ENCODE measurements at regions not wholly inside any gene's neighbourhood (a gene's known extent, or its start where the extent isn't known, plus 50 kb on each side); places are given as distances from the start of the nearest gene placed in this dataset.

- no peaks in the 10 kb centered on the region for H3K36me3 ChIP-seq (ENCODE audit: control insufficient read depth in 2 of 2, extremely low read depth in 1 of 2, insufficient read depth in 2 of 2, low read length in 2 of 2)
- no peak overlapping the region for H3K27ac ChIP-seq (ENCODE audit: control insufficient read depth, insufficient read depth, low read length)
- H3K9me1 ChIP-seq (ENCODE audit: control insufficient read depth, extremely low read depth, insufficient read depth, low read length), result no peaks in the 10 kb centered on the region
- H3K9me3 ChIP-seq (ENCODE audit: control insufficient read depth, low read depth, low read length), result no peaks in the 10 kb centered on the region
- no peak for DNase-seq (ENCODE audit: low read depth, low spot score)
- H3K4me3 ChIP-seq (ENCODE audit: control insufficient read depth in 2 of 3, extremely low read depth in 1 of 3, insufficient read depth in 2 of 3, low read depth in 1 of 3, low read length in 3 of 3), result no peak overlapping the region
- no peak overlapping the region for H2AFZ ChIP-seq (ENCODE audit: control insufficient read depth, low read length)
- H3K4me1 ChIP-seq (ENCODE audit: control insufficient read depth, extremely low read depth, insufficient read depth, low read length), result no peaks in the 10 kb centered on the region
- no peak overlapping the region for H3K9ac ChIP-seq (ENCODE audit: control insufficient read depth, extremely low read depth, insufficient read depth, low read length)
- H3K27me3 ChIP-seq (ENCODE audit: control insufficient read depth, extremely low read depth, insufficient read depth, low read length), result no peaks in the 10 kb centered on the region
- dilution Hi-C loops (cut with MboI; ENCODE audit: extremely low pct_ligation_motif_present, low sequenced_read_pairs), result no loop called here
- no peaks in the 10 kb centered on the region for H3K79me2 ChIP-seq (ENCODE audit: control insufficient read depth, insufficient read depth, low read length)
- H4K20me1 ChIP-seq (ENCODE audit: control insufficient read depth, extremely low read depth, insufficient read depth, low read length), result no peaks in the 10 kb centered on the region
- H3K4me2 ChIP-seq (ENCODE audit: control insufficient read depth, extremely low read depth, insufficient read depth, low read depth, low read length), result no peak overlapping the region
- TF ChIP-seq CTCF (optimal IDR thresholded peaks at IDR 0.05 in 1 of 3, IDR thresholded peaks at IDR 0.05 in 1 of 3, conservative IDR thresholded peaks at IDR 0.05 in 1 of 3; ENCODE audit: extremely low read depth in 1 of 3, insufficient read depth in 2 of 3, low read length in 3 of 3), result no peak
- no peak for TF ChIP-seq EZH2 (IDR thresholded peaks at IDR 0.05; ENCODE audit: low read length)
- FAIRE-seq, result no peak
These were observed 959.6 kb upstream of the NOVA1 start for GRCh38 chr14:27557445-27557844.

- H3K36me3 ChIP-seq (ENCODE audit: control insufficient read depth in 2 of 2, extremely low read depth in 1 of 2, insufficient read depth in 2 of 2, low read length in 2 of 2), result no peaks in the 10 kb centered on the region
- H4K20me1 ChIP-seq (ENCODE audit: control insufficient read depth, extremely low read depth, insufficient read depth, low read length), result no peaks in the 10 kb centered on the region
- no peak for FAIRE-seq
- H3K27me3 ChIP-seq (ENCODE audit: control insufficient read depth, extremely low read depth, insufficient read depth, low read length), result no peaks in the 10 kb centered on the region
- no peak for TF ChIP-seq CTCF (optimal IDR thresholded peaks at IDR 0.05 in 1 of 3, IDR thresholded peaks at IDR 0.05 in 1 of 3, conservative IDR thresholded peaks at IDR 0.05 in 1 of 3; ENCODE audit: extremely low read depth in 1 of 3, insufficient read depth in 2 of 3, low read length in 3 of 3)
- TF ChIP-seq EZH2 (IDR thresholded peaks at IDR 0.05; ENCODE audit: low read length), result no peak
- no peaks in the 10 kb centered on the region for H3K9me3 ChIP-seq (ENCODE audit: control insufficient read depth, low read depth, low read length)
- H3K27ac ChIP-seq (ENCODE audit: control insufficient read depth, insufficient read depth, low read length), result no peak overlapping the region
- H3K4me3 ChIP-seq (ENCODE audit: control insufficient read depth in 2 of 3, extremely low read depth in 1 of 3, insufficient read depth in 2 of 3, low read depth in 1 of 3, low read length in 3 of 3), result no peak overlapping the region
- no peak overlapping the region for H2AFZ ChIP-seq (ENCODE audit: control insufficient read depth, low read length)
- H3K79me2 ChIP-seq (ENCODE audit: control insufficient read depth, insufficient read depth, low read length), result no peaks in the 10 kb centered on the region
- no peak overlapping the region for H3K9ac ChIP-seq (ENCODE audit: control insufficient read depth, extremely low read depth, insufficient read depth, low read length)
- H3K4me2 ChIP-seq (ENCODE audit: control insufficient read depth, extremely low read depth, insufficient read depth, low read depth, low read length), result no peak overlapping the region
- no peaks in the 10 kb centered on the region for H3K9me1 ChIP-seq (ENCODE audit: control insufficient read depth, extremely low read depth, insufficient read depth, low read length)
- no peaks in the 10 kb centered on the region for H3K4me1 ChIP-seq (ENCODE audit: control insufficient read depth, extremely low read depth, insufficient read depth, low read length)
- DNase-seq (ENCODE audit: low read depth, low spot score), result no peak
- dilution Hi-C loops (cut with MboI; ENCODE audit: extremely low pct_ligation_motif_present, low sequenced_read_pairs), result no loop called here
These were observed 962.0 kb upstream of the NOVA1 start for GRCh38 chr14:27559848-27560247.

Data from keratinocyte (primary cell).